ENCODE measurements at regions not wholly inside any gene's neighbourhood (a gene's known extent, or its start where the extent isn't known, plus 50 kb on each side); places are given as distances from the start of the nearest gene placed in this dataset.

- no peak for DNase-seq (ENCODE audit: low read depth in 2 of 2)
- H2AFZ ChIP-seq (ENCODE audit: low read length): no peak overlapping the region
- H3K4me1 ChIP-seq (ENCODE audit: control insufficient read depth, extremely low read depth, insufficient read depth, low read length): no peaks in the 10 kb centered on the region
- H3K4me3 ChIP-seq (replicated peaks in 1 of 4; ENCODE audit: control extremely low read depth in 1 of 4, insufficient read depth in 1 of 4, low read depth in 3 of 4, low read length in 4 of 4): no peak overlapping the region
- no peak overlapping the region for H3K27ac ChIP-seq (ENCODE audit: insufficient read depth, low read length)
- H3K4me2 ChIP-seq (ENCODE audit: extremely low read depth, insufficient read depth, low read length): no peak overlapping the region
- H3K9me3 ChIP-seq (ENCODE audit: control insufficient read depth, insufficient read depth, low read depth, low read length): no peaks in the 10 kb centered on the region
- no peak overlapping the region for H3K9ac ChIP-seq (ENCODE audit: insufficient read depth, low read length)
- no peaks in the 10 kb centered on the region for H3K79me2 ChIP-seq (ENCODE audit: control insufficient read depth, insufficient read depth, low read length)
- no peaks in the 10 kb centered on the region for H4K20me1 ChIP-seq (ENCODE audit: control insufficient read depth, extremely low read depth, insufficient read depth, low read length)
- H3K27me3 ChIP-seq (ENCODE audit: control insufficient read depth, insufficient read depth, low read length): no peaks in the 10 kb centered on the region
- no peaks in the 10 kb centered on the region for H3K36me3 ChIP-seq (ENCODE audit: control insufficient read depth, insufficient read depth, low read length)
- TF ChIP-seq CTCF (conservative IDR thresholded peaks at IDR 0.05 in 1 of 2, IDR thresholded peaks at IDR 0.05 in 1 of 2; ENCODE audit: low read depth in 1 of 2, low read length in 2 of 2) (no peak), EZH2 (IDR thresholded peaks at IDR 0.05; ENCODE audit: low read length, missing control alignments) (no peak)
Observed at GRCh38 chr10:6327961-6328698, 125.4 kb downstream of the PFKFB3 start.

GRCh38 chr10:6328699-6329423 is 126.1 kb downstream of the PFKFB3 start:
- Histone ChIP-seq H3K9me3 (ENCODE audit: control insufficient read depth, insufficient read depth, low read depth, low read length) (no peaks in the 10 kb centered on the region), H3K79me2 (ENCODE audit: control insufficient read depth, insufficient read depth, low read length) (no peaks in the 10 kb centered on the region), H4K20me1 (ENCODE audit: control insufficient read depth, extremely low read depth, insufficient read depth, low read length) (no peaks in the 10 kb centered on the region), H3K9ac (ENCODE audit: insufficient read depth, low read length) (no peak overlapping the region), H3K4me1 (ENCODE audit: control insufficient read depth, extremely low read depth, insufficient read depth, low read length) (no peaks in the 10 kb centered on the region), H3K36me3 (ENCODE audit: control insufficient read depth, insufficient read depth, low read length) (no peaks in the 10 kb centered on the region), H2AFZ (ENCODE audit: low read length) (no peak overlapping the region), H3K27me3 (ENCODE audit: control insufficient read depth, insufficient read depth, low read length) (no peaks in the 10 kb centered on the region), H3K27ac (ENCODE audit: insufficient read depth, low read length) (no peak overlapping the region), H3K4me2 (ENCODE audit: extremely low read depth, insufficient read depth, low read length) (no peak overlapping the region), H3K4me3 (replicated peaks in 1 of 4; ENCODE audit: control extremely low read depth in 1 of 4, insufficient read depth in 1 of 4, low read depth in 3 of 4, low read length in 4 of 4) (no peak overlapping the region)
- TF ChIP-seq EZH2 (IDR thresholded peaks at IDR 0.05; ENCODE audit: low read length, missing control alignments) (no peak), CTCF (conservative IDR thresholded peaks at IDR 0.05 in 1 of 2, IDR thresholded peaks at IDR 0.05 in 1 of 2; ENCODE audit: low read depth in 1 of 2, low read length in 2 of 2) (no peak)
- DNase-seq (ENCODE audit: low read depth in 2 of 2): no peak

GRCh38 chr10:6333086-6333485 is 130.4 kb downstream of the PFKFB3 start:
- Histone ChIP-seq H3K79me2 (ENCODE audit: control insufficient read depth, insufficient read depth, low read length) (no peaks in the 10 kb centered on the region), H3K9ac (ENCODE audit: insufficient read depth, low read length) (no peak overlapping the region), H3K27me3 (ENCODE audit: control insufficient read depth, insufficient read depth, low read length) (no peaks in the 10 kb centered on the region), H4K20me1 (ENCODE audit: control insufficient read depth, extremely low read depth, insufficient read depth, low read length) (no peaks in the 10 kb centered on the region), H3K4me1 (ENCODE audit: control insufficient read depth, extremely low read depth, insufficient read depth, low read length) (no peaks in the 10 kb centered on the region), H3K4me3 (replicated peaks in 1 of 4; ENCODE audit: control extremely low read depth in 1 of 4, insufficient read depth in 1 of 4, low read depth in 3 of 4, low read length in 4 of 4) (no peak overlapping the region), H3K27ac (ENCODE audit: insufficient read depth, low read length) (no peak overlapping the region), H3K9me3 (ENCODE audit: control insufficient read depth, insufficient read depth, low read depth, low read length) (no peaks in the 10 kb centered on the region), H3K4me2 (ENCODE audit: extremely low read depth, insufficient read depth, low read length) (no peak overlapping the region), H3K36me3 (ENCODE audit: control insufficient read depth, insufficient read depth, low read length) (no peaks in the 10 kb centered on the region), H2AFZ (ENCODE audit: low read length) (no peak overlapping the region)
- TF ChIP-seq CTCF (conservative IDR thresholded peaks at IDR 0.05 in 1 of 2, IDR thresholded peaks at IDR 0.05 in 1 of 2; ENCODE audit: low read depth in 1 of 2, low read length in 2 of 2) (no peak), EZH2 (IDR thresholded peaks at IDR 0.05; ENCODE audit: low read length, missing control alignments) (no peak)
- no peak for DNase-seq (ENCODE audit: low read depth in 2 of 2)
